Tibial artery (tissue), 4 donors: ENCODE measurements at regions not wholly inside any gene's neighbourhood (a gene's known extent, or its start where the extent isn't known, plus 50 kb on each side); places are given as distances from the start of the nearest gene placed in this dataset.
A peak's percentile ranks its signal among the peaks of the same experiment; 100 is the strongest.

Source experiments
- DNase-seq, 2 donors: peaks; one replicate each; pipeline ENCODE4 v3.0.0-alpha.2; 2019
- H3K27ac ChIP-seq, 2 donors: fragments of 200-600 bp; sonication (generic) in 1 of 2; 1 replicate in 1 of 2; 2 replicates in 1 of 2; pipeline ENCODE4 v1.5.1; 2018 to 2019; ENCODE audit warnings: mild to moderate bottlenecking in 1 of 2
- H3K27me3 ChIP-seq, 2 donors: fragments of 200-600 bp; sonication (generic) in 1 of 2; one replicate each; pipeline versions ENCODE4 v1.5.1 to v1.6.0; 2016 to 2019
- H3K36me3 ChIP-seq, 3 donors: fragments of 200-600 bp; sonication (generic) in 2 of 3; one replicate each; pipeline ENCODE4 v1.5.1; 2016 to 2019; ENCODE audit warnings: mild to moderate bottlenecking in 2 of 3
- H3K4me1 ChIP-seq, 4 donors: fragments of 200-600 bp; sonication (generic) in 2 of 4; 1 replicate in 3 of 4; 2 replicates in 1 of 4; pipeline ENCODE4 v1.5.1; 2016 to 2019
- H3K4me3 ChIP-seq, 2 donors: fragments of 200-600 bp; sonication (generic) in 1 of 2; 1 replicate in 1 of 2; 2 replicates in 1 of 2; pipeline ENCODE4 v1.5.1; 2018 to 2019; ENCODE audit warnings: mild to moderate bottlenecking in 2 of 2
- H3K9me3 ChIP-seq, 3 donors: fragments of 200-600 bp; sonication (generic) in 1 of 3; one replicate each; pipeline ENCODE4 v1.5.1; 2016 to 2019
- CTCF ChIP-seq, 2 experiments: fragments of 200-600 bp in 1 of 2; fragments of 450-650 bp in 1 of 2; IDR thresholded peaks; one replicate each; pipeline ENCODE4 v1.5.1; 2017 to 2019; ENCODE audit warnings: antibody characterized with exemption in 2 of 2, mild to moderate bottlenecking in 1 of 2, moderate library complexity in 1 of 2
- intact Hi-C: fragments of 100-400 bp; cut with DNase I; formaldehyde crosslinking; loops from one replicate; pipeline ENCODE4 v1.15.0; 2023; ENCODE audit warnings: low total_unique reads

- intact Hi-C loops = no loop called here
- TF ChIP-seq CTCF (IDR thresholded peaks at IDR 0.05) = no peak
- Histone ChIP-seq H3K27ac (no peak overlapping the region), H3K27me3 (no peaks in the 10 kb centered on the region), H3K4me1 (no peaks in the 10 kb centered on the region), H3K9me3 (no peaks in the 10 kb centered on the region), H3K36me3 (no peaks in the 10 kb centered on the region), H3K4me3 (no peak overlapping the region)
- DNase-seq = no peak
Measured at GRCh38 chr20:39936401-39936800, 752.6 kb downstream of the MAFB start.

GRCh38 chr20:39935901-39936300 lies 753.1 kb downstream of the MAFB start:
- no peak for DNase-seq
- Histone ChIP-seq H3K27ac (no peak overlapping the region), H3K4me1 (no peaks in the 10 kb centered on the region), H3K36me3 (no peaks in the 10 kb centered on the region), H3K27me3 (no peaks in the 10 kb centered on the region), H3K4me3 (no peak overlapping the region), H3K9me3 (no peaks in the 10 kb centered on the region)
- TF ChIP-seq CTCF (IDR thresholded peaks at IDR 0.05) = no peak
- intact Hi-C loops = no loop called here

GRCh38 chr20:39916236-39916765 lies 772.7 kb downstream of the MAFB start:
- no peaks in the 10 kb centered on the region for H3K4me1 ChIP-seq
- no peak overlapping the region for H3K4me3 ChIP-seq
- H3K27ac ChIP-seq = no peak overlapping the region
- H3K9me3 ChIP-seq = no peaks in the 10 kb centered on the region
- intact Hi-C loops = no loop called here
- TF ChIP-seq CTCF (IDR thresholded peaks at IDR 0.05) = no peak
- no peak for DNase-seq
- H3K36me3 ChIP-seq = no peaks in the 10 kb centered on the region
- no peaks in the 10 kb centered on the region for H3K27me3 ChIP-seq

GRCh38 chr20:39913274-39913673 lies 775.8 kb downstream of the MAFB start:
- Histone ChIP-seq H3K27me3 (no peaks in the 10 kb centered on the region), H3K27ac (no peak overlapping the region), H3K9me3 (no peaks in the 10 kb centered on the region), H3K36me3 (no peaks in the 10 kb centered on the region), H3K4me3 (no peak overlapping the region), H3K4me1 (peaks cover 0 to 3% (median 0%) of the 10 kb centered on the region in 4 donors)
- no peak for TF ChIP-seq CTCF (IDR thresholded peaks at IDR 0.05)
- intact Hi-C loops = no loop called here
- no peak for DNase-seq

- TF ChIP-seq CTCF (IDR thresholded peaks at IDR 0.05) = no peak
- no peak for DNase-seq
- Histone ChIP-seq H3K36me3 (no peaks in the 10 kb centered on the region), H3K4me1 (peaks cover 0 to 3% (median 0%) of the 10 kb centered on the region in 4 donors), H3K27ac (no peak overlapping the region), H3K9me3 (no peaks in the 10 kb centered on the region), H3K27me3 (no peaks in the 10 kb centered on the region), H3K4me3 (no peak overlapping the region)
- intact Hi-C loops = no loop called here
Measured at GRCh38 chr20:39911497-39911896, 777.5 kb downstream of the MAFB start.

GRCh38 chr20:39910536-39910935 lies 778.5 kb downstream of the MAFB start:
- Histone ChIP-seq H3K27me3 (no peaks in the 10 kb centered on the region), H3K27ac (no peak overlapping the region), H3K9me3 (no peaks in the 10 kb centered on the region), H3K36me3 (no peaks in the 10 kb centered on the region), H3K4me3 (no peak overlapping the region), H3K4me1 (peaks cover 0 to 3% (median 0%) of the 10 kb centered on the region in 4 donors)
- intact Hi-C loops = no loop called here
- peak; percentile 51 to 66 for DNase-seq
- no peak for TF ChIP-seq CTCF (IDR thresholded peaks at IDR 0.05)
